Upper lobe of left lung (tissue), 4 donors: ENCODE measurements at regions not wholly inside any gene's neighbourhood (a gene's known extent, or its start where the extent isn't known, plus 50 kb on each side); places are given as distances from the start of the nearest gene placed in this dataset.

ENCODE experiments used
- CTCF ChIP-seq, 6 experiments: fragments of 450-650 bp in 4 of 6; fragments of 200-600 bp in 2 of 6; sonication (generic) in 2 of 6; IDR thresholded peaks; one replicate each; pipeline ENCODE4 v1.5.1; 2016 to 2019; ENCODE audit warnings: antibody characterized with exemption in 6 of 6
- POLR2A ChIP-seq, 4 donors: fragments of 450-650 bp; IDR thresholded peaks; one replicate each; pipeline ENCODE4 v1.5.1; 2016 to 2017; ENCODE audit warnings: antibody characterized with exemption in 4 of 4, mild to moderate bottlenecking in 2 of 4
- POLR2AphosphoS5 ChIP-seq, 2 donors: sonication (generic); formaldehyde crosslinking; IDR thresholded peaks; one replicate each; pipeline ENCODE4 v1.5.1; 2017; ENCODE audit warnings: antibody characterized with exemption in 2 of 2

GRCh38 chr2:47300609-47301276 lies 68.4 kb upstream of the EPCAM start:
- no peak for TF ChIP-seq CTCF (IDR thresholded peaks at IDR 0.05)
- TF ChIP-seq POLR2A (IDR thresholded peaks at IDR 0.05), result no peak
- no peak for TF ChIP-seq POLR2AphosphoS5 (IDR thresholded peaks at IDR 0.05)
